Ascending aorta (tissue), 2 donors: ENCODE measurements at regions not wholly inside any gene's neighbourhood (a gene's known extent, or its start where the extent isn't known, plus 50 kb on each side); places are given as distances from the start of the nearest gene placed in this dataset.

Source experiments
- DNase-seq, 2 donors: peaks; one replicate each; pipeline ENCODE4 v3.0.0-alpha.2; 2019; ENCODE audit warnings: low spot score in 2 of 2
- H3K27ac ChIP-seq, 2 donors: fragments of 200-600 bp; sonication (generic); one replicate each; pipeline ENCODE4 v1.5.1; 2016 to 2017; ENCODE audit warnings: mild to moderate bottlenecking in 1 of 2
- H3K27me3 ChIP-seq: fragments of 200-600 bp; sonication (generic); one replicate; pipeline ENCODE4 v1.5.1; 2017
- H3K36me3 ChIP-seq, 2 donors: fragments of 200-600 bp; sonication (generic); one replicate each; pipeline ENCODE4 v1.5.1; 2016
- H3K4me1 ChIP-seq, 2 donors: fragments of 200-600 bp; sonication (generic); one replicate each; pipeline ENCODE4 v1.5.1; 2016 to 2017; ENCODE audit warnings: mild to moderate bottlenecking in 1 of 2
- H3K4me3 ChIP-seq, 2 donors: fragments of 200-600 bp; sonication (generic); one replicate each; pipeline ENCODE4 v1.5.1; 2016 to 2017; ENCODE audit warnings: mild to moderate bottlenecking in 1 of 2
- H3K9me3 ChIP-seq, 2 donors: fragments of 200-600 bp; sonication (generic); one replicate each; pipeline ENCODE4 v1.5.1; 2016
- CTCF ChIP-seq, 3 experiments: fragments of 200-600 bp in 2 of 3; fragments of 450-650 bp in 1 of 3; sonication (generic) in 2 of 3; IDR thresholded peaks; one replicate each; pipeline ENCODE4 v1.5.1; 2016 to 2019; ENCODE audit warnings: antibody characterized with exemption in 3 of 3, mild to moderate bottlenecking in 1 of 3, moderate library complexity in 1 of 3
- intact Hi-C: fragments of 100-400 bp; cut with DNase I; formaldehyde crosslinking; loops from one replicate; pipeline ENCODE4 v1.15.1; 2023

GRCh38 chr10:64316833-64317232, 795.6 kb downstream of the REEP3 start:
- Histone ChIP-seq H3K4me3 (no peak overlapping the region), H3K9me3 (no peaks in the 10 kb centered on the region), H3K27ac (no peak overlapping the region), H3K27me3 (no peaks in the 10 kb centered on the region), H3K4me1 (no peaks in the 10 kb centered on the region), H3K36me3 (no peaks in the 10 kb centered on the region)
- intact Hi-C loops: no loop called here
- no peak for DNase-seq
- TF ChIP-seq CTCF (IDR thresholded peaks at IDR 0.05): no peak

- no peak for TF ChIP-seq CTCF (IDR thresholded peaks at IDR 0.05)
- Histone ChIP-seq H3K9me3 (no peaks in the 10 kb centered on the region), H3K27ac (no peak overlapping the region), H3K4me3 (no peak overlapping the region), H3K36me3 (no peaks in the 10 kb centered on the region), H3K4me1 (no peaks in the 10 kb centered on the region), H3K27me3 (no peaks in the 10 kb centered on the region)
- DNase-seq: no peak
- intact Hi-C loops: no loop called here
These were observed 799.2 kb downstream of the REEP3 start for GRCh38 chr10:64320448-64320847.

GRCh38 chr10:64329510-64329909, 808.3 kb downstream of the REEP3 start:
- H3K27ac ChIP-seq: no peak overlapping the region
- H3K9me3 ChIP-seq: peaks cover 7 to 14% of the 10 kb centered on the region in 2 donors
- intact Hi-C loops: no loop called here
- H3K27me3 ChIP-seq: no peaks in the 10 kb centered on the region
- no peak overlapping the region for H3K4me3 ChIP-seq
- no peaks in the 10 kb centered on the region for H3K4me1 ChIP-seq
- no peaks in the 10 kb centered on the region for H3K36me3 ChIP-seq
- no peak for DNase-seq
- no peak for TF ChIP-seq CTCF (IDR thresholded peaks at IDR 0.05)

- TF ChIP-seq CTCF (IDR thresholded peaks at IDR 0.05): no peak
- intact Hi-C loops: no loop called here
These were observed 811.4 kb downstream of the REEP3 start for GRCh38 chr10:64332551-64332950.

GRCh38 chr10:64334084-64334483, 812.9 kb downstream of the REEP3 start:
- intact Hi-C loops: no loop called here
- Histone ChIP-seq H3K4me3 (no peak overlapping the region), H3K36me3 (no peaks in the 10 kb centered on the region), H3K27ac (no peak overlapping the region), H3K4me1 (no peaks in the 10 kb centered on the region), H3K27me3 (no peaks in the 10 kb centered on the region), H3K9me3 (no peaks in the 10 kb centered on the region)
- TF ChIP-seq CTCF (IDR thresholded peaks at IDR 0.05): no peak
- DNase-seq: no peak

More at GRCh38 chr10:64332551-64332950, 811.4 kb downstream of the REEP3 start:
- Histone ChIP-seq H3K4me3 (no peak overlapping the region), H3K27ac (no peak overlapping the region), H3K36me3 (no peaks in the 10 kb centered on the region), H3K9me3 (peaks cover 0 to 1% of the 10 kb centered on the region in 2 donors), H3K4me1 (no peaks in the 10 kb centered on the region), H3K27me3 (no peaks in the 10 kb centered on the region)
- no peak for DNase-seq

GRCh38 chr10:64344211-64344610, 823.0 kb downstream of the REEP3 start:
- intact Hi-C loops: no loop called here
- Histone ChIP-seq H3K36me3 (no peaks in the 10 kb centered on the region), H3K4me3 (no peak overlapping the region), H3K27ac (no peak overlapping the region), H3K27me3 (no peaks in the 10 kb centered on the region), H3K9me3 (no peaks in the 10 kb centered on the region), H3K4me1 (no peaks in the 10 kb centered on the region)
- TF ChIP-seq CTCF (IDR thresholded peaks at IDR 0.05): no peak
- DNase-seq: no peak
